ENCODE measurements at regions not wholly inside any gene's neighbourhood (a gene's known extent, or its start where the extent isn't known, plus 50 kb on each side); places are given as distances from the start of the nearest gene placed in this dataset.

DNA sequence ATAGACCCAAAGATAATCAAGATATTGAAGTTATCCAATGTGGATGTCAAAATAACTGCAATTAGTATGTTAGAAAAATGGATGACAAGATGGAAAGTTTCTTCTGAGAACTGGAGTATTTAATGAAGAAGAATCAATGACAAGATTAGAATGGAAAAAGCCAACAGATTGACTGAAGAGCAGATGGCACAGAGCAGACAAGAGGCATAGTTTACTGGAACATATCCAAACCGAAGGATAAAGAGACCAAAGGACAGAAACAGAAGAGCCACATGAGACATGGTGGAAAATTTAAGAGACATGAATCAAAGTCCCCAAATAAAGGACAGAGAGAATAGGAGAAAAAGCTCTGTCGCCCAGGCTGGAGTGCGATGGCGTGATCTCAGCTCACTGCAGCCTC is 89.6 kb upstream of the RXFP2 start:
- TF ChIP-seq CTCF (conservative IDR thresholded peaks at IDR 0.05; ENCODE audit: low read length) (no peak), EZH2phosphoT487 (IDR thresholded peaks at IDR 0.05; ENCODE audit: borderline replicate concordance, low read depth, low read length) (no peak)
